SU-DHL-6 (cell line): ENCODE measurements at regions not wholly inside any gene's neighbourhood (a gene's known extent, or its start where the extent isn't known, plus 50 kb on each side); places are given as distances from the start of the nearest gene placed in this dataset.

ENCODE experiments used
- H2AFZ ChIP-seq: fragments of 200-600 bp; sonication (generic); 2 replicates; pipeline ENCODE4 v1.6.1; 2014; ENCODE audit warnings: low read depth, mild to moderate bottlenecking, moderate library complexity, mixed read lengths, antibody characterized with exemption, low read length; ENCODE audit not compliant: severe bottlenecking
- H3F3A ChIP-seq: fragments of 200-600 bp; shearing (Covaris generic); 2 replicates; pipeline ENCODE4 v1.6.0; 2016; ENCODE audit warnings: antibody characterized with exemption, mild to moderate bottlenecking; ENCODE audit not compliant: insufficient read depth
- H3K27ac ChIP-seq: fragments of 200-600 bp; sonication (generic); 2 replicates; pipeline ENCODE4 v1.5.1; 2016; ENCODE audit warnings: low read depth, mild to moderate bottlenecking, low read length, moderate library complexity, mixed read lengths
- H3K27me3 ChIP-seq: fragments of 200-600 bp; sonication (generic), shearing (Covaris generic); 2 replicates; pipeline ENCODE4 v1.6.0; 2014; ENCODE audit warnings: mild to moderate bottlenecking, low read length
- H3K36me3 ChIP-seq: fragments of 200-600 bp; sonication (generic); 2 replicates; pipeline ENCODE4 v1.6.1; 2014; ENCODE audit warnings: mild to moderate bottlenecking, low read length, mixed read lengths
- H3K4me2 ChIP-seq: fragments of 300-600, 200-600 bp; shearing (Covaris generic), sonication (generic); 2 replicates; pipeline ENCODE4 v1.6.0; 2014; ENCODE audit warnings: low read length, low read depth, mild to moderate bottlenecking; ENCODE audit not compliant: poor library complexity, severe bottlenecking
- H3K4me3 ChIP-seq: fragments of 200-600 bp; sonication (generic); 2 replicates; pipeline ENCODE4 v1.5.1; 2014; ENCODE audit warnings: antibody characterized with exemption, low read length, mild to moderate bottlenecking, mixed read lengths; ENCODE audit not compliant: insufficient read depth, poor library complexity, severe bottlenecking
- H3K79me2 ChIP-seq: fragments of 200-600 bp; sonication (generic); 2 replicates; pipeline ENCODE4 v1.6.1; 2014; ENCODE audit warnings: mild to moderate bottlenecking, low read length, moderate library complexity; ENCODE audit not compliant: insufficient read depth
- H3K9ac ChIP-seq: fragments of 200-600 bp; sonication (generic); 2 replicates; pipeline ENCODE4 v1.7.0; 2014; ENCODE audit warnings: mild to moderate bottlenecking, low read length
- H3K9me2 ChIP-seq: fragments of 200-600 bp; sonication (generic); replicated peaks from 2 replicates; pipeline ENCODE4 v1.6.1; 2014; ENCODE audit warnings: low read length; ENCODE audit not compliant: insufficient read depth
- H3K9me3 ChIP-seq: fragments of 200-600 bp; sonication (generic); 2 replicates; pipeline ENCODE4 v1.6.1; 2014; ENCODE audit warnings: low read length, mixed read lengths; ENCODE audit not compliant: insufficient read depth
- H4K20me1 ChIP-seq: fragments of 200-600 bp; sonication (generic); 2 replicates; pipeline ENCODE4 v1.6.1; 2014; ENCODE audit warnings: low read depth, mild to moderate bottlenecking, antibody characterized with exemption, low read length, moderate library complexity, mixed read lengths
- EZH2phosphoT487 ChIP-seq: fragments of 200-600 bp; sonication (generic), shearing (Covaris generic); conservative IDR thresholded peaks from 2 replicates; pipeline ENCODE4 v1.6.1; 2018; ENCODE audit warnings: mild to moderate bottlenecking, antibody characterized with exemption, low read length, moderate library complexity, mixed read lengths
- TF ChIP-seq, protein P1 (sequence below): fragments of 200-600 bp; sonication (generic); IDR thresholded peaks from one replicate; pipeline ENCODE4 v1.5.1; 2017; ENCODE audit warnings: antibody characterized with exemption, mild to moderate bottlenecking, low read length, moderate library complexity; ENCODE audit not compliant: insufficient read depth, poor library complexity, severe bottlenecking

DNA sequence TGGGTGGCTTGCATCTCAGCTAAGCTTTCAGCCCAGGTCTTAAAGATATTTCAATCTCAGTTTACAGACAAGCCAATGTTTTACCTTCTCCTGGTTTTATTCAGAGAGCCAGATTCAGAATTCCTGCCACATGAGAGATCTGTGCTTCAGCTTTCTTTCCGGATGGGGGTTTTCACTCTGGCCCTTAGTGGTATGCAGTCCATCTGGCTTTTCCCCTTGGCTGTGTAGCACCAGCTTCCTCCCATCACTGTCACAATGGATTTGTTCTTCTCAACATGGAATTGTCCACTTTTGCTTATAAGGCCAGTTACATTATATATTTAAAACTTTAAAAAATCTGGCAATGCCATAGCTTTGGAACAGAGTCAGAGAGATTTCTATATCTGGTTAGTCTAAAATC, 303.9 kb downstream of the ETS1 start:
- no peak for TF ChIP-seq EZH2phosphoT487
- TF ChIP-seq, protein P1, sequence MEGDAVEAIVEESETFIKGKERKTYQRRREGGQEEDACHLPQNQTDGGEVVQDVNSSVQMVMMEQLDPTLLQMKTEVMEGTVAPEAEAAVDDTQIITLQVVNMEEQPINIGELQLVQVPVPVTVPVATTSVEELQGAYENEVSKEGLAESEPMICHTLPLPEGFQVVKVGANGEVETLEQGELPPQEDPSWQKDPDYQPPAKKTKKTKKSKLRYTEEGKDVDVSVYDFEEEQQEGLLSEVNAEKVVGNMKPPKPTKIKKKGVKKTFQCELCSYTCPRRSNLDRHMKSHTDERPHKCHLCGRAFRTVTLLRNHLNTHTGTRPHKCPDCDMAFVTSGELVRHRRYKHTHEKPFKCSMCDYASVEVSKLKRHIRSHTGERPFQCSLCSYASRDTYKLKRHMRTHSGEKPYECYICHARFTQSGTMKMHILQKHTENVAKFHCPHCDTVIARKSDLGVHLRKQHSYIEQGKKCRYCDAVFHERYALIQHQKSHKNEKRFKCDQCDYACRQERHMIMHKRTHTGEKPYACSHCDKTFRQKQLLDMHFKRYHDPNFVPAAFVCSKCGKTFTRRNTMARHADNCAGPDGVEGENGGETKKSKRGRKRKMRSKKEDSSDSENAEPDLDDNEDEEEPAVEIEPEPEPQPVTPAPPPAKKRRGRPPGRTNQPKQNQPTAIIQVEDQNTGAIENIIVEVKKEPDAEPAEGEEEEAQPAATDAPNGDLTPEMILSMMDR: no peak
- Histone ChIP-seq H3K36me3 (no peaks in the 10 kb centered on the region), H3K4me2 (no peak overlapping the region), H3K79me2 (no peaks in the 10 kb centered on the region), H3K27me3 (no peaks in the 10 kb centered on the region), H3K9ac (no peak overlapping the region), H2AFZ (no peak overlapping the region), H3K4me3 (no peak overlapping the region), H4K20me1 (no peaks in the 10 kb centered on the region), H3K27ac (no peak overlapping the region), H3K9me3 (no peaks in the 10 kb centered on the region), H3K9me2 (no peaks in the 10 kb centered on the region), H3F3A (no peaks in the 10 kb centered on the region)

DNA sequence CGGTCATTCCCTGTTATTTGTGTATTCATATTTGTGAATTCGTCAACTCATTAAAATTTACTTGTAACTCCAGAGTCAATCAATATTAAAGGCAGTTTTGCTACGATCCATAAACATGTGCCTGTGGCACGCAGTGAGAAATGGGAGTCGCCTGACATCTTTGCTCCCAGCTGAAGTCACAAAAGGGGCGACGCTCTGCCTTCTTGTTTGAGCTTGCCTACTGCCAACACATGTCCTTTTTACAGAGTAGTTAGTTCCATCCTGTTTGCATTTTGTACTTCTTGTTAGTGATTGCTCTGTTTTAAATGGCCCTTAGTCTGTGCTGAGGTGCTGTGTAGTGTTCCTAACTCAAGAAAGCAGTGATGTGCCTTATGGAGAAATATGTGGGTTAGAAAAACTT, 305.3 kb downstream of the ETS1 start:
- TF ChIP-seq, protein P1: no peak
- H3F3A ChIP-seq: no peaks in the 10 kb centered on the region
- no peaks in the 10 kb centered on the region for H3K36me3 ChIP-seq
- no peaks in the 10 kb centered on the region for H3K79me2 ChIP-seq
- H3K9me2 ChIP-seq: no peaks in the 10 kb centered on the region
- H3K9ac ChIP-seq: no peak overlapping the region
- no peaks in the 10 kb centered on the region for H3K9me3 ChIP-seq
- H3K27ac ChIP-seq: no peak overlapping the region
- H3K4me2 ChIP-seq: no peak overlapping the region
- no peak overlapping the region for H2AFZ ChIP-seq
- no peak overlapping the region for H3K4me3 ChIP-seq
- H3K27me3 ChIP-seq: no peaks in the 10 kb centered on the region
- no peaks in the 10 kb centered on the region for H4K20me1 ChIP-seq

DNA sequence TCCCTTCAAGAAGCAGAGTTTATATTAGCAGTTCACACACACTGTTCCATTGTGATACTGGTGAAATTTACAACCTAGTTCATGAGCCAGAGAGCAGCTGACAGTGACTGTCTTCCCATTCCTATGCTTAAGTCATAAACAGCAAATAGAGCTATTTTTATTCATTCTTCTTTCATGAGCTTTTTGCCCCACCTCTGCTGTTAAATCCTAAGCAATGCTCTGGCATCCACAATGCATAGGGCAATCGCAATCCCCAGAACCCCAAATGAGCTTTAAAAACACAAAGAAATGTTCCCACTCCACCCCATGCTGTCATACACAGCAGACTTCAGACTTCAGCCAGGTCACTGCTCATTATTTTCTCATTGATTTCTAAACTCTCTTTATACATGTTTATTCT, 307.5 kb downstream of the ETS1 start:
- H3K36me3 ChIP-seq: no peaks in the 10 kb centered on the region
- no peaks in the 10 kb centered on the region for H3F3A ChIP-seq
- H4K20me1 ChIP-seq: no peaks in the 10 kb centered on the region
- H3K27ac ChIP-seq: no peak overlapping the region
- no peaks in the 10 kb centered on the region for H3K79me2 ChIP-seq
- no peaks in the 10 kb centered on the region for H3K9me3 ChIP-seq
- H3K9ac ChIP-seq: no peak overlapping the region
- TF ChIP-seq, protein P1: no peak
- TF ChIP-seq EZH2phosphoT487: no peak
- H3K9me2 ChIP-seq: no peaks in the 10 kb centered on the region
- H3K4me3 ChIP-seq: no peak overlapping the region
- no peak overlapping the region for H2AFZ ChIP-seq
- H3K27me3 ChIP-seq: no peaks in the 10 kb centered on the region
- no peak overlapping the region for H3K4me2 ChIP-seq

DNA sequence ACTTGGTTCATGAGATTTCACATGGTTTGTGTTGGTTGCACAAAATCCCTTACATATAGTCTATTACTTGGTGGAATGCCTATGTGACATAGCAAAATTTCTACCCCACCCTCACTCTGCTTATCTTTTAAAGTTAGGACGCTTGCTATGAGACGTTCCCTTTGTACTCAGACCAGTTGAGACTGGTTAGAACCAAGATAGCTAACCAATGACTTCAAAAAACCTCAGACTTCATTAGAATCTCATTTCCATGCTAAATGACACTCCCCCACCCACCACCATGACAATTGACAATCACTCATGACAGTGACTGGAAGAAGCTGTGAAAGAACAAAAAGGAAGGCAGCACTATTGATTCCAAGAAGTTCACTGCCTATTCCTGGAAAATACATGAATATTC, 313.6 kb downstream of the ETS1 start:
- H3K79me2 ChIP-seq: no peaks in the 10 kb centered on the region
- H4K20me1 ChIP-seq: no peaks in the 10 kb centered on the region
- TF ChIP-seq EZH2phosphoT487: no peak
- TF ChIP-seq, protein P1: no peak
- H3K9me2 ChIP-seq: no peaks in the 10 kb centered on the region
- H2AFZ ChIP-seq: no peak overlapping the region
- no peak overlapping the region for H3K4me2 ChIP-seq
- H3K9me3 ChIP-seq: no peaks in the 10 kb centered on the region
- H3K27me3 ChIP-seq: no peaks in the 10 kb centered on the region
- no peaks in the 10 kb centered on the region for H3F3A ChIP-seq
- no peak overlapping the region for H3K9ac ChIP-seq
- no peak overlapping the region for H3K4me3 ChIP-seq
- H3K27ac ChIP-seq: no peak overlapping the region
- no peaks in the 10 kb centered on the region for H3K36me3 ChIP-seq
